NCI-H1092 (cell line): ENCODE measurements at regions not wholly inside any gene's neighbourhood (a gene's known extent, or its start where the extent isn't known, plus 50 kb on each side); places are given as distances from the start of the nearest gene placed in this dataset.
"Not testable (repeated sequence)": the region's sequence is repeated elsewhere in the genome, so short reads cannot be mapped to it uniquely, and the experiment has no call there.

Experiments
- DNase-seq: peaks from one replicate; lab custom pipeline; 2025; lab: John Stamatoyannopoulos, UW

DNA sequence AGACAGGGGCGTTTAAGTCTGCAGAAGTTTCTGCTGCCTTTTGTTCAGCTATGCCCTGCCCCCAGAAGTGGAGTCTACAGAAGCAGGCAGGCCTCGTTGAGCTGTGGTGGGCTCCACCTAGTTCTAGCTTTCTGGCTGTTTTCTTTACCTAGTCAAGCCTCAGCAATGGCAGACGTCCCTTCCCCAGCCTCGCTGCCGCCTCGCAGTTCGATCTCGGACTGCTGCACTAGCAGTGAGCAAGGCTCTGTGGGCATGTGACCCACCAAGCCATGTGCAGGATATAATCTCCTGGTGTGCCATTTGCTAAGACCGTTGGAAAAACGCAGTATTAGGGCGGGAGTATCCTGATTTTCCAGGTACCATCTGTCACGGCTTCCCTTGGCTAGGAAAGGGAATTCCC is 742.7 kb upstream of the NRXN1 start:
- DNase-seq = not testable (repeated sequence)

- DNase-seq = no peak
Observed at GRCh38 chr2:51760441-51760840, 728.5 kb upstream of the NRXN1 start.

GRCh38 chr2:51758081-51758480 is 726.1 kb upstream of the NRXN1 start:
- no peak for DNase-seq

DNA sequence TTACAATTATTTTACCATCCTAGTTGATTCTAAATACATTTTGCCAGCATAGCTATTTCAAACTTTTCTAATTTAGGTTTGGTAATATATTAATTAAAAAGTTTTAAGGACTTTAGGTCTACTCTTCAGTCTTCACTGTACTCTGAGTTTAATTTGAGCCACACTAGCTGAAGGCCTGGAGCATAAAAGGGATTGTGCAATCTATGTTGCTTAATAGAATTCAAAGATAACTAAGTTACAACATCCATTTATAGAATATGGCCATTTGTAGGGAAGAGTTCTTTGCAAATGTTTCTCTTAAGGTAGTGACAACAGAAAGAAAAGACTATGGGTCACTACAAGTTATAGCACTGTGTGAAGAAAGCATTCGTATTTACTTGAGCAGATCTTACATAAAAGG is 702.2 kb upstream of the NRXN1 start:
- DNase-seq = no peak

- DNase-seq = no peak
Observed at GRCh38 chr2:51723691-51724090, 691.8 kb upstream of the NRXN1 start.

- no peak for DNase-seq
Observed at GRCh38 chr2:51722311-51722710, 690.4 kb upstream of the NRXN1 start.

GRCh38 chr2:51720826-51721225 is 688.9 kb upstream of the NRXN1 start:
- no peak for DNase-seq

- no peak for DNase-seq
Observed at GRCh38 chr2:51718881-51719280, 686.9 kb upstream of the NRXN1 start.

DNA sequence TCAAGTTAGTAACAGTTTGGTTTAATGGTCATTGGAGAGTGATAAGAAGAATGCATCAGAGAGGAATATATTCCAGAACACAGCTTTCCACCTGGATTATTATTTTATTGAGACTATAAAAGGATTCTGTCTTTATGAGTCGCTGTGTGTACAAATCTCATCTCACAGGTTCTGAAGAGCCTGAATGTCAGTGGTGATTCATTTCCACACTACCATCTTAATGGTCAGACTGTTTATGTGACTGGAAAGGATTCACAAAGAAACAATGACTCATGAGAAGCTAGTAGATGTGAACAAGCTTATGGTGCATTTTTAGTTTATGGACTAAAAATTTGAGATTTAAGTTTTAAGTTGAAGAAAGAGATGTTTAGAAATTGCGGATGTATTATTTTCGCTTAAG is 685.4 kb upstream of the NRXN1 start:
- DNase-seq = no peak

GRCh38 chr2:51711766-51712165 is 679.8 kb upstream of the NRXN1 start:
- no peak for DNase-seq

DNA sequence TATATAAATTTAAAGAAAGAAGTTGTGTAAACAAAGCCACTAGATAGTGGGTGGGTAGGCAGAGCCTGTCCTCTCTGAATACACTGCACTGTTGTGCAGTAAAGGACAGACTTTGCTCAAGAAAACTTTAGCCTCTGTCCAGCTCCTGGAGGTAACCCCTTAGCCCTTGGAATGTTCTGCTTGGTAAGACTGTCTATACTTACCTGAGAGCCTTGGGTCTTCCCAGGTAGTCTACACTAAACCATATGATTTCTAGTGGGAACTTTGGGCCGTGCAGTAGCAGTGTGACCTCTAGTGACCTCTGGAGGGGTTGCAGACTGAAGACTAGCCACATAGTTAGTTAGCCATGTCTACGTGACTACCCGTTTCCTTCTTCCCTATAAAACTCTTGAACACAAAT is 678.3 kb upstream of the NRXN1 start:
- peak; percentile 0 for DNase-seq

DNA sequence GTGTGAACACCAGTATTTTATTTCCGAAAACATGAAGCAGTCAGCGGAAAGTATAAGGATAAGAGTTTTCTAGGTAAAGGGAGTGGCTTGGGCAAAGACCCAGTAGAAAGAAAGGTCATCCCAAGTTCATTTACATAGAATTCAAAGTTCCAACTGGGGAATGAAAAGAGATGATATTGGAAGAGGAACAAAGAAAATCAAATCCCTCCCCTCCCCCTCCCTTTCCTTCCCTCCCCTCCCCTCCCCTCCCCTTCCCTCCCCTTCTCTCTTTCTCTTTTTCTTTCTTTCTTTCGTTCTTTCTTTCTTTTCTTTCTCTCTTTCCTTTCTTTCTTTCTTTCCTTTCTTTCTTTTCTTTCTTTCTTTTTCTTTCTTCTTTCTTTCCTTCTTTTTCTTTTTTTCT is 675.7 kb upstream of the NRXN1 start:
- no peak for DNase-seq

GRCh38 chr2:51706220-51706619 is 674.3 kb upstream of the NRXN1 start:
- peak; percentile 3 for DNase-seq

- DNase-seq = no peak
Observed at GRCh38 chr2:51705417-51705816, 673.5 kb upstream of the NRXN1 start.

GRCh38 chr2:51698021-51698420 is 666.1 kb upstream of the NRXN1 start:
- DNase-seq = no peak

DNA sequence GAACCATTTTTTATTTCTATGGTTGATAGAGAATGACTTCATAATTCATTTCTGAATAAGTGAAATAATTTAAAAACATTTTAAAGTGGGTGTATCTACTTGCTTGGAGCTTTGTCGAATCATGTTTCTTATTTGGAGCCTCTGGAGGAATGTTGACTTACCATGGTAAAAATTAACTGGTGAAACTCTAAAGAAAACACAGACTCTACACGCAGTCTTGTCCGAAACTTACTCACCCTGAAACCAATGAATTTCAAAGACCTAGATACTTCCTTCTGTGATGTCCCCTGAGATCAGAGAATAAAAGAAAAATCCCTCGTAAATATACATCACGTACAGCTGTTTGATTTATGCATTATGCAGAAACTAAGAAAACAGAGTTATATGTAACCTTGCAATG is 665.2 kb upstream of the NRXN1 start:
- no peak for DNase-seq

DNA sequence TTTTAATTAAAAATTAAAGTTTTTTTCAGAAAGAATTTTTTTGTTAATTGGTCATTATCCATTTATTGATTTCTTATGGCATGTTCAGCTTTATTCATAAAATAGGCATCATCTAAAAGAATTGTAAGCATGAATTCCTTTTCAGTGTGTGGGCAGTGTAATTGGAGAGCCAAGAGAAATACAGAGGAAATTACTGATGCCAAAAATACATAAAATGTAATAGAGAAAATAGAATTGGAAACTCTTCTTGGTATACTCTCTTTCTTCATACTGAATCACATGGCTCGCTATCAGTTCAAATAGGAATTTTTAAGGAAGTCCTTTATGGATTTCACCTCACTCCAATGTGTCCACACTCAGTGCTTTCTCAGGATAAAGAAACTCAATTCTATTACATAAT is 663.6 kb upstream of the NRXN1 start:
- no peak for DNase-seq

DNA sequence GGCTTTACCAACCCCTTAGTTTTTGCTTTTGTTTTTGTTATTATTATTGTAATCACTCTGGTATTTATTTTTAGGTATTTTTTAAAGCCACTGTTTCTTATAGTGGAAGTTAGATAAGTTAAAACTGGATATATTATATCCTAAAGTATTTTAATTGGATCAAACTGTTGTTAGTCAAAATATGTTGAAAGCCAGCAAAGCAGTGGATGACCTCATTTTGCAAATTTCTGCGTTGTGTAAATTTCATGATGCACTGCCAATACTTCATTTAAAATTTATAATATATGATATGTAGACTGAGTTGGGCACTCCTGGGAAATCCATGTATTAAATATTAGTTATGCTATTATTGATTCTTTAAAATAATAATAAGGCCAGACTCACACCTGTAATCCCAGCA is 661.7 kb upstream of the NRXN1 start:
- DNase-seq = no peak

DNA sequence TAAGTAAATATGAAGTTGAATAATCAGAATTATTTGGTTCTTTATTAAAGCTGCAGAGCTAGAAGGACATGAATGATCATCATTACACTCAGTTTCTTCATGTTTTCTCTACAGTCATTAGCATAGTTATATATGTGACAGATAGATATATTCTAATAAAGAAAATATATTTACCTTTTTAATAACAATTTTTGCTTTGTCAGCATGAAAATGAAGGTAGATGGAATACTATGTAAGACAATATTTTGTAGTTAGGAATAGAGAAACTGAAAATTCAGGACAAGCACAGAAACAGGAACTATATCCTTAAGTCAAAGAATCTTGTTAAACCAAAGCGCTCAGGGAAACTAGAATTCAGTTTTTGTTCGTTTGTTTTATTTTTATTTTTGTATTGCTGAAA is 649.9 kb upstream of the NRXN1 start:
- no peak for DNase-seq

DNA sequence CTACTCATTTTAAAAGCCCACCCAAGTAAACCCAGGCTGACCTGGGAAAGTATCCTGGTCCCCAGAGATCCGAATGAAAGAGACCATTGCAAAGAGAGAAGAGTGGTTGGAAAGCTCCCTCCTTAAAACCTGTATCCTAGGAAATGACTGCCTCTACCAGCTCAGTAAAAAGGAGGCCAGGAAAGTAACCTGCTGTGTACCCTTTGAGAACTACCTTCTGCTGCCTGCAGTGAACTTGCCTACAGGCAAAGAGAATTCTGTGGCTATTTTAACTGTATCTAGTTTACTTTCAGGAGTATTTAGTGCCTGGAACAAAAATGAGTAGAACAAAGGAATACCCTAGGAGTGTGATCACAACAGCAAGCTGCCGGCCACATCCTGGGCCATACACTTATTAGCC is 641.7 kb upstream of the NRXN1 start:
- no peak for DNase-seq

GRCh38 chr2:51667679-51668078 is 635.7 kb upstream of the NRXN1 start:
- no peak for DNase-seq

DNA sequence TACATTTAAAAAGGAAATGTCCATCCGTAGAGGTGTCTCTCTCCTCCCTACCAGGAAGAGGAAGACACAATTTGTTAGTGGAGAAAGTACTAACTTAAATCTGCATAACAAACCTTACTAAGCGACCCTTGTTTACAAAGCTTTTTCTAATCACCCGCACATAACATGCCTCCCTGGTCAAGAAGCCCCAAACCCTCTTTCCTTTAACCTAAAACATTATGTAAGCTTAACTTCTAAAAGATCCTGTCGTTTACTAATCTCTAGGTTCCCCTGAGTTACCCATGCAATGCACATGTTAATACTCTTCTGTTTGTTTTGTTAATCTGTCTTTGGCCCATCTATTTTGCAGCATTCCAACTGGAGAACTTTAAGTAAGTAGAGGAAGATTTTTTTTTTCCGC is 630.3 kb upstream of the NRXN1 start:
- DNase-seq = no peak

DNA sequence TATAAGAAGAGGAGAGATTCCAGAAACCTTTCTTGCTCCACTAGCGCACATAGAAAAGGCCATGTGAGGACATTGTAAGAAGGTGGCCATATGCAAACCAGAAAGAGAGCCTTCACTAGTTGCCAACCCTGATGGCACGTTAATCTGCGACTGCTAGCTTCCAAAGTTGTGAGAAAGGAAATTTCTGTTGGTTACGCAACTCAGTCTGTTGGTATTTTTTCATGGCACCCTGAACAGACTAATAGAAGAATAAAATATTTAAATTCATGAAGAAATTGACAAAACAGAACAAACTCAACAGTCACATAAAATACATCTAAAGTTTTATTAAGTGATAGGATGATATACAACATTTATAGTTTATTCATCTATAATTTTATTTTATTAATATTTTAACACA is 625.9 kb upstream of the NRXN1 start:
- DNase-seq = no peak

- DNase-seq = no peak
Observed at GRCh38 chr2:51650769-51651168, 618.8 kb upstream of the NRXN1 start.

- DNase-seq = no peak
Observed at GRCh38 chr2:51649366-51649765, 617.4 kb upstream of the NRXN1 start.
